Tibial nerve (tissue), 4 donors: ENCODE measurements at regions not wholly inside any gene's neighbourhood (a gene's known extent, or its start where the extent isn't known, plus 50 kb on each side); places are given as distances from the start of the nearest gene placed in this dataset.

ENCODE experiments used
- CTCF ChIP-seq, 5 experiments: fragments of 200-600 bp in 3 of 5; fragments of 450-650 bp in 2 of 5; sonication (generic) in 3 of 5; IDR thresholded peaks; one replicate each; pipeline ENCODE4 v1.5.1; 2016 to 2019; ENCODE audit warnings: antibody characterized with exemption in 5 of 5, mild to moderate bottlenecking in 3 of 5, moderate library complexity in 2 of 5
- EP300 ChIP-seq, 2 donors: sonication (generic); formaldehyde crosslinking; IDR thresholded peaks; one replicate each; pipeline ENCODE4 v1.6.1; 2017; ENCODE audit warnings: antibody characterized with exemption in 2 of 2, mild to moderate bottlenecking in 1 of 2

- no peak for TF ChIP-seq CTCF (IDR thresholded peaks at IDR 0.05)
- TF ChIP-seq EP300 (IDR thresholded peaks at IDR 0.05) = no peak
Measured at GRCh38 chr22:27445881-27446280, 355.7 kb downstream of the MN1 start.
